ENCODE measurements at regions not wholly inside any gene's neighbourhood (a gene's known extent, or its start where the extent isn't known, plus 50 kb on each side); places are given as distances from the start of the nearest gene placed in this dataset.

GRCh38 chr5:82603033-82603987 is 325.2 kb upstream of the RPS23 start (continued):
- TF ChIP-seq CCAR2 (IDR thresholded peaks at IDR 0.05; ENCODE audit: low read depth, low read length): no peak
- TF ChIP-seq ZNF282 (CRISPR knock-in tag; IDR thresholded peaks at IDR 0.05): no peak
- no peak for TF ChIP-seq ZBTB33 (CRISPR knock-in tag; IDR thresholded peaks at IDR 0.05)
- no peak for TF ChIP-seq ZNF184 (CRISPR knock-in tag; IDR thresholded peaks at IDR 0.05)
- TF ChIP-seq MBD2 (IDR thresholded peaks at IDR 0.05; ENCODE audit: borderline replicate concordance, low read depth): no peak
- TF ChIP-seq SUPT5H (IDR thresholded peaks at IDR 0.05): no peak
- no peak for TF ChIP-seq ZBTB11 (CRISPR knock-in tag; IDR thresholded peaks at IDR 0.05)
- TF ChIP-seq E2F5 (CRISPR knock-in tag; IDR thresholded peaks at IDR 0.05): no peak
- TF ChIP-seq ZBTB40 (IDR thresholded peaks at IDR 0.05): peak; percentile 79
- no peak for TF ChIP-seq ZBTB40 (CRISPR knock-in tag; IDR thresholded peaks at IDR 0.05)
